DMS114 treated with DMSO at 0.1 percent for 48 hours (cell line): ENCODE measurements at regions not wholly inside any gene's neighbourhood (a gene's known extent, or its start where the extent isn't known, plus 50 kb on each side); places are given as distances from the start of the nearest gene placed in this dataset.
"Not testable (repeated sequence)": the region's sequence is repeated elsewhere in the genome, so short reads cannot be mapped to it uniquely, and the experiment has no call there.

Experiments used
- DNase-seq: peaks from one replicate; lab custom pipeline; 2025; ENCODE audit not compliant: unreplicated experiment; lab: John Stamatoyannopoulos, UW

- DNase-seq: no peak
Measured at GRCh38 chr4:124432500-124432899, 280.0 kb downstream of the ANKRD50 start.

- DNase-seq: no peak
Measured at GRCh38 chr4:124433044-124433443, 279.5 kb downstream of the ANKRD50 start.

- DNase-seq: no peak
Measured at GRCh38 chr4:124433500-124433899, 279.0 kb downstream of the ANKRD50 start.

- no peak for DNase-seq
Measured at GRCh38 chr4:124435274-124435950, 277.1 kb downstream of the ANKRD50 start.

GRCh38 chr4:124437853-124438495 is 274.6 kb downstream of the ANKRD50 start:
- DNase-seq: no peak

GRCh38 chr4:124445071-124445470 is 267.5 kb downstream of the ANKRD50 start:
- DNase-seq: no peak

GRCh38 chr4:124449881-124450280 is 262.7 kb downstream of the ANKRD50 start:
- DNase-seq: no peak

GRCh38 chr4:124450851-124451250 is 261.7 kb downstream of the ANKRD50 start:
- DNase-seq: no peak

- DNase-seq: no peak
Measured at GRCh38 chr4:124454772-124455270, 257.7 kb downstream of the ANKRD50 start.

GRCh38 chr4:124455671-124456070 is 256.9 kb downstream of the ANKRD50 start:
- no peak for DNase-seq

- DNase-seq: no peak
Measured at GRCh38 chr4:124459196-124459940, 253.2 kb downstream of the ANKRD50 start.

GRCh38 chr4:124459941-124460310 is 252.6 kb downstream of the ANKRD50 start:
- no peak for DNase-seq

GRCh38 chr4:124461592-124461991 is 250.9 kb downstream of the ANKRD50 start:
- not testable (repeated sequence) for DNase-seq

- DNase-seq: no peak
Measured at GRCh38 chr4:124462954-124463828, 249.3 kb downstream of the ANKRD50 start.

- no peak for DNase-seq
Measured at GRCh38 chr4:124464836-124465235, 247.7 kb downstream of the ANKRD50 start.

- DNase-seq: no peak
Measured at GRCh38 chr4:124468360-124468759, 244.2 kb downstream of the ANKRD50 start.

- DNase-seq: no peak
Measured at GRCh38 chr4:124469981-124470380, 242.6 kb downstream of the ANKRD50 start.

- DNase-seq: no peak
Measured at GRCh38 chr4:124478470-124478869, 234.1 kb downstream of the ANKRD50 start.

GRCh38 chr4:124480061-124480460 is 232.5 kb downstream of the ANKRD50 start:
- no peak for DNase-seq

- DNase-seq: no peak
Measured at GRCh38 chr4:124481123-124481522, 231.4 kb downstream of the ANKRD50 start.
